ENCODE measurements at regions not wholly inside any gene's neighbourhood (a gene's known extent, or its start where the extent isn't known, plus 50 kb on each side); places are given as distances from the start of the nearest gene placed in this dataset.

GRCh38 chr3:99094606-99095005 is 193.1 kb upstream of the DCBLD2 start:
- Histone ChIP-seq H3K4me1 (ENCODE audit: insufficient read depth, low read length) (no peaks in the 10 kb centered on the region), H4K20me1 (ENCODE audit: control insufficient read depth, insufficient read depth, insufficient read length) (no peaks in the 10 kb centered on the region), H3K9ac (ENCODE audit: extremely low read depth, insufficient read length, low read length) (no peak overlapping the region), H3T11ph (ENCODE audit: low read length) (no peak overlapping the region), H3K27ac (ENCODE audit: insufficient read length, low read depth, low read length) (no peak overlapping the region), H2BK20ac (ENCODE audit: low read depth, low read length, poor library complexity, severe bottlenecking) (no peak overlapping the region), H3K56ac (ENCODE audit: insufficient read length, low read depth, low read length) (no peak overlapping the region), H3K4ac (ENCODE audit: low read depth, low read length) (no peak overlapping the region), H3K9me3 (ENCODE audit: control insufficient read depth, low read depth, low read length) (no peaks in the 10 kb centered on the region), H3K23me2 (ENCODE audit: insufficient read length, low read depth, low read length, poor library complexity, severe bottlenecking) (no peaks in the 10 kb centered on the region), H3K4me2 (ENCODE audit: insufficient read depth, insufficient read length, low read length) (no peak overlapping the region), H4K5ac (ENCODE audit: insufficient read length, low read depth, low read length) (no peak overlapping the region), H2BK5ac (ENCODE audit: insufficient read length, low read length) (no peak overlapping the region), H2AK5ac (ENCODE audit: insufficient read length, low read length) (no peak overlapping the region), H4K91ac (ENCODE audit: insufficient read length, low read depth, low read length) (no peak overlapping the region), H3K27me3 (ENCODE audit: insufficient read depth, low read length) (no peaks in the 10 kb centered on the region), H2BK15ac (ENCODE audit: low read depth, low read length) (no peak overlapping the region), H3K79me1 (ENCODE audit: insufficient read depth, low read depth, low read length, poor library complexity, severe bottlenecking) (no peaks in the 10 kb centered on the region), H2BK12ac (ENCODE audit: insufficient read length, low read depth, low read length) (no peak overlapping the region), H3K79me2 (ENCODE audit: insufficient read depth, low read length) (no peaks in the 10 kb centered on the region), H3K18ac (ENCODE audit: insufficient read length, low read depth, low read length) (no peak overlapping the region), H2BK120ac (ENCODE audit: low read depth, low read length, poor library complexity, severe bottlenecking) (no peak overlapping the region), H3K23ac (ENCODE audit: insufficient read length, low read depth, low read length) (no peak overlapping the region), H4K8ac (replicated peaks; ENCODE audit: insufficient read length, low read depth, low read length) (no peak overlapping the region), H2AFZ (ENCODE audit: low read length) (no peak overlapping the region), H3K14ac (ENCODE audit: insufficient read depth, low read length) (no peak overlapping the region)
- H3K27me3 Mint-ChIP-seq (ENCODE audit: low read depth): no peaks in the 10 kb centered on the region; the same call in 1 of the 2 replicates
- WGBS (ENCODE audit: extremely low coverage, insufficient read length, low lambda C conversion rate): no CpG with 5 or more reads among the region's 2 CpGs
- H3K9me3 Mint-ChIP-seq: peaks cover 0 to 2% of the 10 kb centered on the region in 2 experiments; a peak in 1 of 5 replicates
- TF ChIP-seq CTCF (conservative IDR thresholded peaks at IDR 0.05): no peak
- H3K4me3 Mint-ChIP-seq: no peak overlapping the region
- no peaks in the 10 kb centered on the region; a peak in 1 of 7 replicates for H3K36me3 Mint-ChIP-seq (ENCODE audit: insufficient read depth in 1 of 3, low read depth in 3 of 3)
- H3K27ac Mint-ChIP-seq: peak overlapping the region in 1 of 3 experiments; percentile 77; a peak in 1 of 7 replicates
- no peak for DNase-seq
- H3K4me1 Mint-ChIP-seq: peaks cover 0 to 9% of the 10 kb centered on the region in 2 experiments; a peak in 2 of 4 replicates
